Tibial artery (tissue), 4 donors: ENCODE measurements at regions not wholly inside any gene's neighbourhood (a gene's known extent, or its start where the extent isn't known, plus 50 kb on each side); places are given as distances from the start of the nearest gene placed in this dataset.

Experiments used
- DNase-seq, 2 donors: peaks; one replicate each; pipeline ENCODE4 v3.0.0-alpha.2; 2019
- H3K27ac ChIP-seq, 2 donors: fragments of 200-600 bp; sonication (generic) in 1 of 2; 1 replicate in 1 of 2; 2 replicates in 1 of 2; pipeline ENCODE4 v1.5.1; 2018 to 2019; ENCODE audit warnings: mild to moderate bottlenecking in 1 of 2
- H3K27me3 ChIP-seq, 2 donors: fragments of 200-600 bp; sonication (generic) in 1 of 2; one replicate each; pipeline versions ENCODE4 v1.5.1 to v1.6.0; 2016 to 2019
- H3K36me3 ChIP-seq, 3 donors: fragments of 200-600 bp; sonication (generic) in 2 of 3; one replicate each; pipeline ENCODE4 v1.5.1; 2016 to 2019; ENCODE audit warnings: mild to moderate bottlenecking in 2 of 3
- H3K4me1 ChIP-seq, 4 donors: fragments of 200-600 bp; sonication (generic) in 2 of 4; 1 replicate in 3 of 4; 2 replicates in 1 of 4; pipeline ENCODE4 v1.5.1; 2016 to 2019
- H3K4me3 ChIP-seq, 2 donors: fragments of 200-600 bp; sonication (generic) in 1 of 2; 1 replicate in 1 of 2; 2 replicates in 1 of 2; pipeline ENCODE4 v1.5.1; 2018 to 2019; ENCODE audit warnings: mild to moderate bottlenecking in 2 of 2
- H3K9me3 ChIP-seq, 3 donors: fragments of 200-600 bp; sonication (generic) in 1 of 3; one replicate each; pipeline ENCODE4 v1.5.1; 2016 to 2019
- intact Hi-C: fragments of 100-400 bp; cut with DNase I; formaldehyde crosslinking; loops from one replicate; pipeline ENCODE4 v1.15.0; 2023; ENCODE audit warnings: low total_unique reads
- TF ChIP-seq, protein P1 (sequence below), 2 experiments: fragments of 200-600 bp in 1 of 2; fragments of 450-650 bp in 1 of 2; IDR thresholded peaks; one replicate each; pipeline ENCODE4 v1.5.1; 2017 to 2019; ENCODE audit warnings: antibody characterized with exemption in 2 of 2, mild to moderate bottlenecking in 1 of 2, moderate library complexity in 1 of 2

DNA sequence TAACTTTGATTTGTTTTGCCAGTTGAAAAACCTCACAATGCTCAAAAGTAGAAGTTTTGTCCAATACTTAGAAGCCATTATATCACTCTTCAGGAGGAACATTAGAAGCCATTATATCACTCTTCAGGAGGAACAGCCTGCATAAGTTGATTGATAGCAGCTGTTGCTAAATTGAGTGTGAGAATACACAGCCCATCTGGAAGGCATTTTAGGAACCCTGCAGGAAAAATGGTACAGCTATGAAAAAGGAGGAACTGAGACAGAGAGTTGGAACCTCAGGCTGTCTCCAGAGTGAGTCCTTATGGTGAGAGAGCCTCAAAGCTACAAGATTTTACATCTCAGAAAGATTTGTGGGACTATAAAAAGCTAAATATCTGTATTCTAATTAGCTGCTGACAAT lies 207.0 kb downstream of the MYRFL start:
- DNase-seq = no peak
- Histone ChIP-seq H3K27me3 (no peaks in the 10 kb centered on the region), H3K4me3 (no peak overlapping the region), H3K9me3 (no peaks in the 10 kb centered on the region), H3K4me1 (no peaks in the 10 kb centered on the region), H3K27ac (no peak overlapping the region), H3K36me3 (no peaks in the 10 kb centered on the region)
- intact Hi-C loops = no loop called here
- TF ChIP-seq, protein P1, sequence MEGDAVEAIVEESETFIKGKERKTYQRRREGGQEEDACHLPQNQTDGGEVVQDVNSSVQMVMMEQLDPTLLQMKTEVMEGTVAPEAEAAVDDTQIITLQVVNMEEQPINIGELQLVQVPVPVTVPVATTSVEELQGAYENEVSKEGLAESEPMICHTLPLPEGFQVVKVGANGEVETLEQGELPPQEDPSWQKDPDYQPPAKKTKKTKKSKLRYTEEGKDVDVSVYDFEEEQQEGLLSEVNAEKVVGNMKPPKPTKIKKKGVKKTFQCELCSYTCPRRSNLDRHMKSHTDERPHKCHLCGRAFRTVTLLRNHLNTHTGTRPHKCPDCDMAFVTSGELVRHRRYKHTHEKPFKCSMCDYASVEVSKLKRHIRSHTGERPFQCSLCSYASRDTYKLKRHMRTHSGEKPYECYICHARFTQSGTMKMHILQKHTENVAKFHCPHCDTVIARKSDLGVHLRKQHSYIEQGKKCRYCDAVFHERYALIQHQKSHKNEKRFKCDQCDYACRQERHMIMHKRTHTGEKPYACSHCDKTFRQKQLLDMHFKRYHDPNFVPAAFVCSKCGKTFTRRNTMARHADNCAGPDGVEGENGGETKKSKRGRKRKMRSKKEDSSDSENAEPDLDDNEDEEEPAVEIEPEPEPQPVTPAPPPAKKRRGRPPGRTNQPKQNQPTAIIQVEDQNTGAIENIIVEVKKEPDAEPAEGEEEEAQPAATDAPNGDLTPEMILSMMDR (IDR thresholded peaks at IDR 0.05) = no peak

DNA sequence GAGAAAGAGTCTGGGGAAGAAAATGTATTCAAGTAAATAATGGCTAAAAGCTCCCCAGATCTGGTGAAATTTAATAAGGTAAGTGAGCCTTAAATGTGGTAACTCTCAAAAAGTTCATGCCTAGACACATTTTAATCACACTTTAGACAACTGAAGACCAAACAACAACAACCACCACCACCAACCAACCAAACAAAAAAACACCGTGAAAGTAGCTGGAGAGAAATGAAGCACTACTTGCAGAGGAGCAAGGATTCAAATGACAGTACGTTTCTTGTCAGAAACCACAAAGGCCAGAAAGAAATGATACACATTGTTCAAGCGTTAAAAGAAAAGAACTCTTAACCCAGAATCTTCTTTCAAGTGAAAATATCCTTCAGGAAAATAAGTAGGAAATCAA lies 208.3 kb downstream of the MYRFL start:
- intact Hi-C loops = no loop called here

DNA sequence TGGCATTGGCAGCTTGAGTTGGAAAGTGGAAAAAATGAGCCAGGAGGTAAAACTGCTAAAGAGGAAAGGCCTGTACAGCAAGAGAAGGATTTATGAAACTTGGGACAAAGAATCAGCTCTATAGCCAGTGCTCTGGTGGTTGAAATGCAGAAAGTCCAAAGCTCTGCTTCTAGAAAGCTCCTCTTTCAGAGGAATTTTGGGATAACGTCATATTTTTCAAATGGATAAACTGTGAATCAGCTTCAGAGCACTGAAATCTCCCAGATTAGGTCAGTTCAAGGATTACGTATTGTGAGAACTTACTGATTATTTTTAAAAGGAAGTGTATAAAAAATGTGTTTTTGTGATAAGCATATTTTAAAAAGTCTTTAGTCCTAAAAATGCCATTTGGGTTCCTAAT lies 203.1 kb upstream of the CNOT2 start:
- DNase-seq = no peak
- Histone ChIP-seq H3K4me1 (peaks cover 0 to 27% (median 4%) of the 10 kb centered on the region in 4 donors), H3K27ac (peak overlapping the region; percentile 21 to 48), H3K9me3 (no peaks in the 10 kb centered on the region), H3K27me3 (no peaks in the 10 kb centered on the region), H3K36me3 (no peaks in the 10 kb centered on the region), H3K4me3 (no peak overlapping the region)
- intact Hi-C loops = loop anchor here (10.0 kb wide), 1 partner anchor 55 kb away; no protein-coding TSS in a partner anchor
- TF ChIP-seq, protein P1 (IDR thresholded peaks at IDR 0.05) = no peak

More for the DNA sequence above, 208.3 kb downstream of the MYRFL start:
- no peak overlapping the region for H3K27ac ChIP-seq
- no peaks in the 10 kb centered on the region for H3K27me3 ChIP-seq
- TF ChIP-seq, protein P1 (IDR thresholded peaks at IDR 0.05) = no peak
- DNase-seq = no peak
- H3K36me3 ChIP-seq = no peaks in the 10 kb centered on the region
- no peaks in the 10 kb centered on the region for H3K4me1 ChIP-seq
- no peak overlapping the region for H3K4me3 ChIP-seq
- H3K9me3 ChIP-seq = no peaks in the 10 kb centered on the region

DNA sequence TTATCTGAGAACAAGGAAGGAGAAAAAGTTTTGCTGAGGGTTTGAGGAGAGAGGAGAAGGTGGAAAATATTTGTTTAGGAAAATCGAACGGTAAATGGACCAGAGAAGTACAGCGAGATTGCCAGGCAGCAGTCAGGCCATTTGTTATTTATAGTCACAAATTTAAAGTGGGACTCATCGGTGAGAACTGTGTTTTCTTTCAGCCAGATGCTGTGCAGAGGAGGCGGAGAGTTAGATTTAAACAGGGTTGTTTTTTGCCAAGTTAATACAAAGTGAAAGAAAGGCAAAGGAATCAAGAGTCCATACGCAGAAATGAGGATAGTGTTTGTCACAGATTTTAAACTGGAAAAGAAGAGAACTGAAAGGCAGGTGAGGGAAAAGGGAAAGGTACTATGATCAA lies 200.6 kb upstream of the CNOT2 start:
- Histone ChIP-seq H3K27me3 (no peaks in the 10 kb centered on the region), H3K4me3 (no peak overlapping the region), H3K9me3 (no peaks in the 10 kb centered on the region), H3K4me1 (peaks cover 0 to 32% (median 4%) of the 10 kb centered on the region in 4 donors), H3K36me3 (no peaks in the 10 kb centered on the region), H3K27ac (peak overlapping the region; percentile 30 to 37)
- intact Hi-C loops = loop anchor here (10.0 kb wide), 1 partner anchor 58 kb away; no protein-coding TSS in a partner anchor
- TF ChIP-seq, protein P1 (IDR thresholded peaks at IDR 0.05) = no peak
- no peak for DNase-seq

DNA sequence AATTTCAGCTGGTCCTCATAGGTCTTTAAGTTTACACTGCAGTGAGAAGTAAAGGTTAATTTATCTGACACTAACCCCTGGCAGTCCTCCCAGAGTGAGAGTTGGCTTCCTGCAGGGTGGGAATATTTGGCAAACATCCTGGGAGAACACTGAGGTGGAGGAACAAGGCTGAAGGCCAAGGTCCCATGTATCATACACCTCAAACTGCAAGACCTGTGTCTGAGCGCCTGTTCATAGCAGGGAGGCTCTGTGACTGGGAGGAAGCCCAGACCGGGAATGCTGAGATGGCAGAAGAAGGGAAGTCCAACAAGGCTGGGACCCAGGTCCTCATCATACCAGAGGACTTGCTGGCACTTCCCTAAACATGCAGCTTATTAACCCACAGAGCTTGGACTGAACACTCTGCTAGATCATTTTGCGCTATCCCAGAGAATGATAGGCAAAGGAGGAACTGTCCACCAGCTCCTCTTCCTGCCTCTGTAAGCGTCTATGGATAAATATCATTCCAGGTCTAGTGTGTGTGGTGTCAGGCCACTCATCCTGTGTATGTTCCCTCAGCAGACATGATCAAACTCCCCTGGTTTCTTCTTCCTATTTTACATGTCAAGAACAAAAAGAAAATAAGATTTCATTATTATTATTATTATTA lies 199.6 kb upstream of the CNOT2 start:
- peaks cover 0 to 32% (median 4%) of the 10 kb centered on the region in 4 donors for H3K4me1 ChIP-seq
- no peaks in the 10 kb centered on the region for H3K27me3 ChIP-seq
- no peak for DNase-seq
- H3K4me3 ChIP-seq = no peak overlapping the region
- H3K9me3 ChIP-seq = no peaks in the 10 kb centered on the region
- intact Hi-C loops = loop anchor here (10.0 kb wide), 1 partner anchor 59 kb away; no protein-coding TSS in a partner anchor
- TF ChIP-seq, protein P1 (IDR thresholded peaks at IDR 0.05) = no peak
- H3K36me3 ChIP-seq = no peaks in the 10 kb centered on the region
- H3K27ac ChIP-seq = no peak overlapping the region
